Mesothelial cell of epicardium (in vitro differentiated cells): ENCODE measurements at regions not wholly inside any gene's neighbourhood (a gene's known extent, or its start where the extent isn't known, plus 50 kb on each side); places are given as distances from the start of the nearest gene placed in this dataset.

ENCODE experiments used
- DNase-seq, 2 experiments: peaks; one replicate each; pipeline ENCODE4 v3.0.0; 2021; ENCODE audit warnings: low spot score in 2 of 2; ENCODE audit not compliant: unreplicated experiment in 2 of 2
- H3K27ac Mint-ChIP-seq: 2 replicates; pipeline ENCODE4 v1.8.0; 2021; ENCODE audit warnings: mixed read lengths
- H3K27me3 Mint-ChIP-seq: 2 replicates; pipeline ENCODE4 v1.8.0; 2021; ENCODE audit warnings: low read depth, mixed read lengths
- H3K36me3 Mint-ChIP-seq: 2 replicates; pipeline ENCODE4 v1.8.0; 2021; ENCODE audit warnings: mixed read lengths
- H3K4me1 Mint-ChIP-seq: 2 replicates; pipeline ENCODE4 v1.8.0; 2021; ENCODE audit warnings: mixed read lengths
- H3K4me3 Mint-ChIP-seq: 2 replicates; pipeline ENCODE4 v1.8.0; 2021; ENCODE audit warnings: mild to moderate bottlenecking, moderate library complexity, mixed read lengths
- H3K9me3 Mint-ChIP-seq: 2 replicates; pipeline ENCODE4 v1.8.0; 2021; ENCODE audit warnings: mixed read lengths
- CTCF ChIP-seq: fragments of 200-600 bp; sonication (generic); IDR thresholded peaks from one replicate; pipeline ENCODE4 v1.5.0; 2021; ENCODE audit warnings: antibody characterized with exemption; ENCODE audit not compliant: unreplicated experiment

- Mint-ChIP-seq H3K36me3 (no peaks in the 10 kb centered on the region), H3K27me3 (peaks cover 13% of the 10 kb centered on the region), H3K9me3 (no peaks in the 10 kb centered on the region), H3K4me1 (peaks cover 3% of the 10 kb centered on the region), H3K27ac (no peak overlapping the region), H3K4me3 (no peak overlapping the region)
- DNase-seq: no peak
- no peak for TF ChIP-seq CTCF
These were observed 184.2 kb upstream of the FOXQ1 start for GRCh38 chr6:1127597-1128288.

GRCh38 chr6:1127129-1127528, 184.8 kb upstream of the FOXQ1 start:
- Mint-ChIP-seq H3K36me3 (no peaks in the 10 kb centered on the region), H3K27ac (no peak overlapping the region), H3K27me3 (peaks cover 13% of the 10 kb centered on the region), H3K4me3 (no peak overlapping the region), H3K9me3 (no peaks in the 10 kb centered on the region), H3K4me1 (peaks cover 3% of the 10 kb centered on the region)
- DNase-seq: no peak
- no peak for TF ChIP-seq CTCF

GRCh38 chr6:1126036-1126435, 185.9 kb upstream of the FOXQ1 start:
- no peak overlapping the region for H3K27ac Mint-ChIP-seq
- no peaks in the 10 kb centered on the region for H3K9me3 Mint-ChIP-seq
- H3K36me3 Mint-ChIP-seq: no peaks in the 10 kb centered on the region
- H3K4me3 Mint-ChIP-seq: no peak overlapping the region
- no peak for DNase-seq
- no peak for TF ChIP-seq CTCF
- H3K4me1 Mint-ChIP-seq: peaks cover 3% of the 10 kb centered on the region
- peaks cover 13% of the 10 kb centered on the region for H3K27me3 Mint-ChIP-seq

- peaks cover 13% of the 10 kb centered on the region for H3K27me3 Mint-ChIP-seq
- H3K4me3 Mint-ChIP-seq: no peak overlapping the region
- no peak overlapping the region for H3K27ac Mint-ChIP-seq
These were observed 186.6 kb upstream of the FOXQ1 start for GRCh38 chr6:1125297-1125696.

GRCh38 chr6:1124885-1125284, 187.0 kb upstream of the FOXQ1 start:
- no peak for TF ChIP-seq CTCF
- Mint-ChIP-seq H3K36me3 (no peaks in the 10 kb centered on the region), H3K4me1 (peaks cover 3% of the 10 kb centered on the region), H3K9me3 (no peaks in the 10 kb centered on the region), H3K27ac (no peak overlapping the region), H3K4me3 (no peak overlapping the region), H3K27me3 (peaks cover 13% of the 10 kb centered on the region)
- no peak for DNase-seq

More at GRCh38 chr6:1125297-1125696, 186.6 kb upstream of the FOXQ1 start:
- H3K4me1 Mint-ChIP-seq: peaks cover 3% of the 10 kb centered on the region
- no peaks in the 10 kb centered on the region for H3K9me3 Mint-ChIP-seq
- no peaks in the 10 kb centered on the region for H3K36me3 Mint-ChIP-seq
- TF ChIP-seq CTCF: no peak
- no peak for DNase-seq
